ENCODE measurements at regions not wholly inside any gene's neighbourhood (a gene's known extent, or its start where the extent isn't known, plus 50 kb on each side); places are given as distances from the start of the nearest gene placed in this dataset.

DNA sequence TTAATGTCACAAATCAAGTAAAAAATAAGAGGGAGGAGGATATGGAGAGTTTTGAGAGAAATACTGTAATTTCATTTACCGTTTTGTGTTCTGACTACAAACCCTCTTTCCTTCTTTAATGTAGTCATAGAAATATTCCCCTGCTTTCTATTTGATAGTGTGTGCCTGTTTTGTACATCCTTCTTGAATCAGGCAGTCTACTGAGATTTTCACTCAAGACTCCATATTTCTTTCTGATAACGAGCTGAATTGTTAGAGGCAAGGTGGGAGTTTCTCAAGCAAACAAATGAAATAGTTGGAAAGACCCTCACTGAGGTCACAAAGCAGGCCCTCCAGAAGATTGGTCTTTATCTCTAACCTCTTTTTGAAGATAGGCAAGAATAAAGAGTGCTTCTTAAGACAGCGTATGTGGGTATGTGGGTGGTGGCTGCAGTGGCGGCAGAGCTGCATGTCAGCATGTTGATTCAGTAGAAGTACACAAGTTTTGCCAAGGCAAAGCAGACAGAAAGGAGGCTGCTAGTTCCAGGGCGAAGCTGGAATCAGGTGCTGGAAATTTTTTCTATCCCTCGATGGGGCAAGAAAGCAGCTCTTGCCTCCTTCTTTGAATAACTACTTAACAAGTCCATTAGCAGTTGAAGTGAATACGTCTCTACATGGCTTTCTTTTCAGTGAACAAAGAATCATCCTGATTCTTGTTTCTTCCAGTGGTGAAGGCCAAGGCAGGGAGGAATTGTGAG lies 164.2 kb downstream of the FAM76B start:
- FAIRE-seq (no peak), DNase-seq (ENCODE audit: low read depth, low spot score) (no peak)
- Histone ChIP-seq H3K79me2 (ENCODE audit: control insufficient read depth, insufficient read depth, low read length) (no peaks in the 10 kb centered on the region), H3K9me1 (replicated peaks; ENCODE audit: control insufficient read depth, extremely low read depth, insufficient read depth, low read length) (no peaks in the 10 kb centered on the region), H3K4me1 (ENCODE audit: control insufficient read depth, extremely low read depth, insufficient read depth, low read length) (no peaks in the 10 kb centered on the region), H3K9ac (replicated peaks; ENCODE audit: extremely low read depth, insufficient read depth, low read length) (no peak overlapping the region), H3K36me3 (ENCODE audit: control insufficient read depth in 2 of 2, extremely low read depth in 1 of 2, insufficient read depth in 2 of 2, low read length in 2 of 2) (no peaks in the 10 kb centered on the region), H3K27me3 (ENCODE audit: control insufficient read depth in 2 of 2, insufficient read depth in 2 of 2, low read length in 2 of 2) (no peaks in the 10 kb centered on the region), H2AFZ (ENCODE audit: low read depth, low read length) (no peak overlapping the region), H3K27ac (ENCODE audit: insufficient read depth, low read depth, low read length) (no peak overlapping the region), H3K4me2 (ENCODE audit: insufficient read depth, low read length) (no peak overlapping the region), H3K4me3 (replicated peaks in 1 of 3; ENCODE audit: insufficient read depth in 1 of 3, low read depth in 1 of 3, low read length in 3 of 3) (no peak overlapping the region), H3K9me3 (replicated peaks; ENCODE audit: control insufficient read depth, insufficient read depth, low read length) (no peaks in the 10 kb centered on the region), H4K20me1 (replicated peaks; ENCODE audit: control insufficient read depth, extremely low read depth, insufficient read depth, low read length) (no peaks in the 10 kb centered on the region)
- intact Hi-C loops (cut with micrococcal nuclease) = no loop called here
- POLR2A ChIA-PET = no interaction called here
- no TSS peak for BruUV-seq (replicated peaks)
- CTCF ChIA-PET = no interaction called here
- dilution Hi-C loops (cut with MboI; ENCODE audit: extremely low pct_ligation_motif_present, low sequenced_read_pairs) = no loop called here
- TF ChIP-seq MYC (IDR thresholded peaks at IDR 0.05; ENCODE audit: low read depth, low read length) (no peak), EZH2 (IDR thresholded peaks at IDR 0.05; ENCODE audit: borderline replicate concordance, low read depth, low read length, severe bottlenecking) (no peak), GATA2 (IDR thresholded peaks at IDR 0.05; ENCODE audit: insufficient read depth, insufficient read length, low read depth, low read length) (no peak), FOS (IDR thresholded peaks at IDR 0.05; ENCODE audit: borderline replicate concordance, insufficient read depth, low read length) (no peak), POLR2A (IDR thresholded peaks at IDR 0.05; ENCODE audit: low read depth, low read length) (no peak), JUN (IDR thresholded peaks at IDR 0.05; ENCODE audit: borderline replicate concordance, insufficient read depth, insufficient read length, low read depth) (no peak), POLR2AphosphoS5 (IDR thresholded peaks at IDR 0.05; ENCODE audit: insufficient read depth, low read depth, low read length) (no peak)
- TF ChIP-seq, protein P1, sequence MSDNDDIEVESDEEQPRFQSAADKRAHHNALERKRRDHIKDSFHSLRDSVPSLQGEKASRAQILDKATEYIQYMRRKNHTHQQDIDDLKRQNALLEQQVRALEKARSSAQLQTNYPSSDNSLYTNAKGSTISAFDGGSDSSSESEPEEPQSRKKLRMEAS (IDR thresholded peaks at IDR 0.05; ENCODE audit: insufficient read depth, insufficient read length) = no peak
- TF ChIP-seq, protein P2, sequence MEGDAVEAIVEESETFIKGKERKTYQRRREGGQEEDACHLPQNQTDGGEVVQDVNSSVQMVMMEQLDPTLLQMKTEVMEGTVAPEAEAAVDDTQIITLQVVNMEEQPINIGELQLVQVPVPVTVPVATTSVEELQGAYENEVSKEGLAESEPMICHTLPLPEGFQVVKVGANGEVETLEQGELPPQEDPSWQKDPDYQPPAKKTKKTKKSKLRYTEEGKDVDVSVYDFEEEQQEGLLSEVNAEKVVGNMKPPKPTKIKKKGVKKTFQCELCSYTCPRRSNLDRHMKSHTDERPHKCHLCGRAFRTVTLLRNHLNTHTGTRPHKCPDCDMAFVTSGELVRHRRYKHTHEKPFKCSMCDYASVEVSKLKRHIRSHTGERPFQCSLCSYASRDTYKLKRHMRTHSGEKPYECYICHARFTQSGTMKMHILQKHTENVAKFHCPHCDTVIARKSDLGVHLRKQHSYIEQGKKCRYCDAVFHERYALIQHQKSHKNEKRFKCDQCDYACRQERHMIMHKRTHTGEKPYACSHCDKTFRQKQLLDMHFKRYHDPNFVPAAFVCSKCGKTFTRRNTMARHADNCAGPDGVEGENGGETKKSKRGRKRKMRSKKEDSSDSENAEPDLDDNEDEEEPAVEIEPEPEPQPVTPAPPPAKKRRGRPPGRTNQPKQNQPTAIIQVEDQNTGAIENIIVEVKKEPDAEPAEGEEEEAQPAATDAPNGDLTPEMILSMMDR (IDR thresholded peaks at IDR 0.05; ENCODE audit: extremely low read depth in 1 of 2, insufficient read depth in 1 of 2, low read depth in 1 of 2, low read length in 2 of 2) = no peak

Measured in endothelial cell of umbilical vein (primary cell).